HepG2 (cell line): ENCODE measurements at regions not wholly inside any gene's neighbourhood (a gene's known extent, or its start where the extent isn't known, plus 50 kb on each side); places are given as distances from the start of the nearest gene placed in this dataset.

Experiments used
- ATAC-seq: fragments of 200-7000 bp; cut with Tn5 transposase; 3 replicates; pipeline ENCODE4 v1.9.1; 2020; ENCODE audit warnings: mild to moderate bottlenecking, moderate library complexity
- BruUV-seq: library from RNA; stranded (reverse); fragments of 400-500 nt; replicated peaks from 2 replicates; lab custom pipeline; 2021; lab: Mats Ljungman, UMichigan
- CTCF ChIA-PET: fragments of 300-600 bp; formaldehyde crosslinking; extraction: SDS; loops from one replicate; lab custom pipeline; 2021; ENCODE audit warnings: low total read pairs, inconsistent platforms, low intra/inter-chr PET ratio; lab: Yijun Ruan, JAX
- POLR2A ChIA-PET: fragments of 350-600 bp; sonication (Branson Sonifier 250); formaldehyde crosslinking; loops from one replicate; lab custom pipeline; 2020; ENCODE audit warnings: antibody characterized with exemption, inconsistent platforms; lab: Yijun Ruan, JAX
- DNase-seq: peaks from one replicate; pipeline ENCODE4 v3.0.0-alpha.2; 2015; ENCODE audit warnings: low spot score
- FAIRE-seq: peaks from 3 replicates; lab custom pipeline; 2011; peaks lifted over from hg19 to GRCh38; lab: Jason Lieb, UNC
- H2AFZ ChIP-seq: one replicate; pipeline ENCODE4 v1.6.1; 2011; ENCODE audit warnings: low read length, inconsistent platforms
- H3K27ac ChIP-seq: fragments of 300-600 bp; 3 replicates; pipeline ENCODE4 v1.8.0; 2011; ENCODE audit warnings: mixed run types, mild to moderate bottlenecking, mixed read lengths, low read length, inconsistent platforms; ENCODE audit not compliant: insufficient read depth; ENCODE audit errors: extremely low read length
- H3K27me3 ChIP-seq, 2 experiments: fragments of 200-600 bp in 1 of 2; 2 replicates in 1 of 2; 3 replicates in 1 of 2; pipeline versions ENCODE4 v1.6.0 to v1.8.0; 2011; ENCODE audit warnings: low read length in 2 of 2, mild to moderate bottlenecking in 2 of 2, moderate library complexity in 2 of 2, inconsistent platforms in 1 of 2; ENCODE audit not compliant: insufficient read depth in 2 of 2, control insufficient read depth in 1 of 2
- H3K36me3 ChIP-seq, 2 experiments: fragments of 200-600 bp in 1 of 2; replicated peaks in 1 of 2; 2 replicates in 1 of 2; 3 replicates in 1 of 2; pipeline versions ENCODE4 v1.5.1 to v1.8.0; 2011; ENCODE audit warnings: low read length in 2 of 2, inconsistent platforms in 1 of 2; ENCODE audit not compliant: insufficient read depth in 2 of 2, control insufficient read depth in 1 of 2
- H3K4me1 ChIP-seq: 2 replicates; pipeline ENCODE4 v1.5.1; 2012; ENCODE audit warnings: low read length, inconsistent platforms; ENCODE audit not compliant: insufficient read depth
- H3K4me2 ChIP-seq: 2 replicates; pipeline ENCODE4 v1.6.0; 2011; ENCODE audit warnings: low read depth, low read length, inconsistent platforms
- H3K4me3 ChIP-seq, 3 experiments: fragments of 200-600 bp in 1 of 3; sonication (generic), shearing (Covaris generic) in 1 of 3; replicated peaks in 1 of 3; 2 replicates each; pipeline ENCODE4 v1.5.1; 2011 to 2016; ENCODE audit warnings: low read length in 3 of 3, inconsistent platforms in 2 of 3, low read depth in 2 of 3, mild to moderate bottlenecking in 2 of 3, control low read depth in 1 of 3, mixed read lengths in 1 of 3; ENCODE audit not compliant: insufficient read depth in 1 of 3
- H3K79me2 ChIP-seq: one replicate; pipeline ENCODE4 v1.6.1; 2011; ENCODE audit warnings: low read length, inconsistent platforms; ENCODE audit not compliant: insufficient read depth
- H3K9ac ChIP-seq: 2 replicates; pipeline ENCODE4 v1.6.0; 2011; ENCODE audit warnings: mild to moderate bottlenecking, low read depth, low read length, inconsistent platforms; ENCODE audit not compliant: insufficient read depth
- H3K9me3 ChIP-seq: 2 replicates; pipeline ENCODE4 v1.5.1; 2012; ENCODE audit warnings: mild to moderate bottlenecking, low read length
- H4K20me1 ChIP-seq: 2 replicates; pipeline ENCODE4 v1.6.0; 2011; ENCODE audit warnings: inconsistent platforms, mild to moderate bottlenecking, low read length, moderate library complexity; ENCODE audit not compliant: insufficient read depth
- MAFK ChIP-seq, 2 experiments: IDR thresholded peaks in 1 of 2; conservative IDR thresholded peaks in 1 of 2; 2 replicates each; pipeline ENCODE4 v1.6.1; 2011; ENCODE audit warnings: improper control_type of control experiment in 2 of 2, low read length in 2 of 2
- RBFOX2 ChIP-seq: fragments of 200-400 bp; formaldehyde crosslinking; IDR thresholded peaks from 2 replicates; pipeline ENCODE4 v1.6.1; 2017; ENCODE audit warnings: low read depth, mild to moderate bottlenecking, low read length
- SMAD1 ChIP-seq: sonication (generic); formaldehyde crosslinking; IDR thresholded peaks from 2 replicates; pipeline ENCODE4 v1.4.0; 2020; ENCODE audit warnings: missing genetic modification reagents, low read depth, mild to moderate bottlenecking, borderline replicate concordance
- STAG1 ChIP-seq: sonication (generic); formaldehyde crosslinking; IDR thresholded peaks from 2 replicates; pipeline ENCODE4 v1.4.0; 2020; ENCODE audit warnings: missing genetic modification reagents
- TMF1 ChIP-seq: sonication (generic); formaldehyde crosslinking; IDR thresholded peaks from 2 replicates; pipeline ENCODE4 v1.8.1; 2022; ENCODE audit warnings: low read depth, missing genetic modification reagents
- ZNF143 ChIP-seq: sonication (generic); formaldehyde crosslinking; IDR thresholded peaks from 2 replicates; pipeline ENCODE4 v1.4.0; 2020; ENCODE audit warnings: missing genetic modification reagents
- ZNF446 ChIP-seq: sonication (generic); formaldehyde crosslinking; IDR thresholded peaks from 2 replicates; pipeline ENCODE4 v1.5.0; 2020; ENCODE audit warnings: mild to moderate bottlenecking, missing genetic modification reagents
- ZNF614 ChIP-seq: IDR thresholded peaks from 2 replicates; pipeline ENCODE4 v1.6.1; 2018; ENCODE audit warnings: missing biosample characterization, missing genetic modification reagents, inconsistent platforms, borderline replicate concordance
- WGBS: methylation state at CpG from one replicate; pipeline ENCODE4 v1.1.6; 2017; ENCODE audit warnings: low lambda C conversion rate; 5-methylcytosine and 5-hydroxymethylcytosine counted together
- in situ Hi-C: cut with HindIII; loops from 2 replicates; pipeline ENCODE4 v1.10.0; 2017; ENCODE audit warnings: low pct_unique_long_range_greater_than_20kb; ENCODE audit not compliant: extremely low pct_ligation_motif_present
- intact Hi-C: fragments of 100-400 bp; cut with micrococcal nuclease; formaldehyde crosslinking; loops from one replicate; pipeline ENCODE4 v1.10.0; 2022; ENCODE audit not compliant: unreplicated experiment
- TF ChIP-seq, protein P1 (sequence below): sonication (generic); formaldehyde crosslinking; IDR thresholded peaks from 2 replicates; pipeline ENCODE4 v1.4.0; 2020; ENCODE audit warnings: missing genetic modification reagents, borderline replicate concordance
- TF ChIP-seq, protein P2 (sequence below): sonication (generic); formaldehyde crosslinking; IDR thresholded peaks from 2 replicates; pipeline ENCODE4 v1.4.0; 2020; ENCODE audit warnings: missing genetic modification reagents
- TF ChIP-seq, protein P3 (sequence below): sonication (generic); formaldehyde crosslinking; IDR thresholded peaks from 2 replicates; pipeline ENCODE4 v1.4.0; 2020; ENCODE audit warnings: missing genetic modification reagents
- TF ChIP-seq, protein P4 (sequence below), 2 experiments: IDR thresholded peaks; 2 replicates each; pipeline ENCODE4 v1.6.1; 2011 to 2012; ENCODE audit warnings: low read length in 2 of 2, borderline replicate concordance in 1 of 2, low read depth in 1 of 2, mild to moderate bottlenecking in 1 of 2, moderate library complexity in 1 of 2

DNA sequence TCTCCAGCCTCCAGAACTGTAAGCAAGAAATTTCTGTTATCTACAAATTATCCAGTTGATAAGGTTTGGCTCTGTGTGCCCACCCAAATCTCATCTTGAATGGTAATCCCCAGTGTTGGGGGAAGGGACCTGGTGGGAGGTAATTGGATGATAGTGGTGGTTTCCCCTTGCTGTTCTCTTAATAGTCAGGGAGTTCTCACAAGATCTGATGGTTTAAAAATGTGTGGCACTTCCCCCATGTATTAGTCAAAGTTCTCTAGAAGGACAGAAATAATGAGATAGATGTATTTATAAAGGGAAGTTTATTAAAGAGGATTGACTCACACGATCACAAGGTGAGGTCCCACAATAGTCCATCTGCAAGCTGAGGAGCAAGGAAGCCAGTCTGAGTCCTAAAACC is 56.2 kb upstream of the APBB1IP start:
- no peak for TF ChIP-seq ZNF446
- TF ChIP-seq STAG1 (CRISPR knock-in tag): no peak
- TF ChIP-seq, protein P1, sequence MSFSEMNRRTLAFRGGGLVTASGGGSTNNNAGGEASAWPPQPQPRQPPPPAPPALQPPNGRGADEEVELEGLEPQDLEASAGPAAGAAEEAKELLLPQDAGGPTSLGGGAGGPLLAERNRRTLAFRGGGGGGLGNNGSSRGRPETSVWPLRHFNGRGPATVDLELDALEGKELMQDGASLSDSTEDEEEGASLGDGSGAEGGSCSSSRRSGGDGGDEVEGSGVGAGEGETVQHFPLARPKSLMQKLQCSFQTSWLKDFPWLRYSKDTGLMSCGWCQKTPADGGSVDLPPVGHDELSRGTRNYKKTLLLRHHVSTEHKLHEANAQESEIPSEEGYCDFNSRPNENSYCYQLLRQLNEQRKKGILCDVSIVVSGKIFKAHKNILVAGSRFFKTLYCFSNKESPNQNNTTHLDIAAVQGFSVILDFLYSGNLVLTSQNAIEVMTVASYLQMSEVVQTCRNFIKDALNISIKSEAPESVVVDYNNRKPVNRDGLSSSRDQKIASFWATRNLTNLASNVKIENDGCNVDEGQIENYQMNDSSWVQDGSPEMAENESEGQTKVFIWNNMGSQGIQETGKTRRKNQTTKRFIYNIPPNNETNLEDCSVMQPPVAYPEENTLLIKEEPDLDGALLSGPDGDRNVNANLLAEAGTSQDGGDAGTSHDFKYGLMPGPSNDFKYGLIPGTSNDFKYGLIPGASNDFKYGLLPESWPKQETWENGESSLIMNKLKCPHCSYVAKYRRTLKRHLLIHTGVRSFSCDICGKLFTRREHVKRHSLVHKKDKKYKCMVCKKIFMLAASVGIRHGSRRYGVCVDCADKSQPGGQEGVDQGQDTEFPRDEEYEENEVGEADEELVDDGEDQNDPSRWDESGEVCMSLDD: no peak
- no peak for TF ChIP-seq MAFK (conservative IDR thresholded peaks at IDR 0.05 in 1 of 2, IDR thresholded peaks at IDR 0.05 in 1 of 2; ENCODE audit: low read length in 2 of 2)
- TF ChIP-seq SMAD1: no peak
- TF ChIP-seq RBFOX2: no peak
- no peak for TF ChIP-seq ZNF614 (CRISPR knock-in tag)
- TF ChIP-seq, protein P2, sequence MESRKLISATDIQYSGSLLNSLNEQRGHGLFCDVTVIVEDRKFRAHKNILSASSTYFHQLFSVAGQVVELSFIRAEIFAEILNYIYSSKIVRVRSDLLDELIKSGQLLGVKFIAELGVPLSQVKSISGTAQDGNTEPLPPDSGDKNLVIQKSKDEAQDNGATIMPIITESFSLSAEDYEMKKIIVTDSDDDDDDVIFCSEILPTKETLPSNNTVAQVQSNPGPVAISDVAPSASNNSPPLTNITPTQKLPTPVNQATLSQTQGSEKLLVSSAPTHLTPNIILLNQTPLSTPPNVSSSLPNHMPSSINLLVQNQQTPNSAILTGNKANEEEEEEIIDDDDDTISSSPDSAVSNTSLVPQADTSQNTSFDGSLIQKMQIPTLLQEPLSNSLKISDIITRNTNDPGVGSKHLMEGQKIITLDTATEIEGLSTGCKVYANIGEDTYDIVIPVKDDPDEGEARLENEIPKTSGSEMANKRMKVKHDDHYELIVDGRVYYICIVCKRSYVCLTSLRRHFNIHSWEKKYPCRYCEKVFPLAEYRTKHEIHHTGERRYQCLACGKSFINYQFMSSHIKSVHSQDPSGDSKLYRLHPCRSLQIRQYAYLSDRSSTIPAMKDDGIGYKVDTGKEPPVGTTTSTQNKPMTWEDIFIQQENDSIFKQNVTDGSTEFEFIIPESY: no peak
- TF ChIP-seq, protein P3, sequence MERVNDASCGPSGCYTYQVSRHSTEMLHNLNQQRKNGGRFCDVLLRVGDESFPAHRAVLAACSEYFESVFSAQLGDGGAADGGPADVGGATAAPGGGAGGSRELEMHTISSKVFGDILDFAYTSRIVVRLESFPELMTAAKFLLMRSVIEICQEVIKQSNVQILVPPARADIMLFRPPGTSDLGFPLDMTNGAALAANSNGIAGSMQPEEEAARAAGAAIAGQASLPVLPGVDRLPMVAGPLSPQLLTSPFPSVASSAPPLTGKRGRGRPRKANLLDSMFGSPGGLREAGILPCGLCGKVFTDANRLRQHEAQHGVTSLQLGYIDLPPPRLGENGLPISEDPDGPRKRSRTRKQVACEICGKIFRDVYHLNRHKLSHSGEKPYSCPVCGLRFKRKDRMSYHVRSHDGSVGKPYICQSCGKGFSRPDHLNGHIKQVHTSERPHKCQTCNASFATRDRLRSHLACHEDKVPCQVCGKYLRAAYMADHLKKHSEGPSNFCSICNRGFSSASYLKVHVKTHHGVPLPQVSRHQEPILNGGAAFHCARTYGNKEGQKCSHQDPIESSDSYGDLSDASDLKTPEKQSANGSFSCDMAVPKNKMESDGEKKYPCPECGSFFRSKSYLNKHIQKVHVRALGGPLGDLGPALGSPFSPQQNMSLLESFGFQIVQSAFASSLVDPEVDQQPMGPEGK (CRISPR knock-in tag): no peak
- TF ChIP-seq TMF1 (CRISPR knock-in tag): no peak
- TF ChIP-seq, protein P4, sequence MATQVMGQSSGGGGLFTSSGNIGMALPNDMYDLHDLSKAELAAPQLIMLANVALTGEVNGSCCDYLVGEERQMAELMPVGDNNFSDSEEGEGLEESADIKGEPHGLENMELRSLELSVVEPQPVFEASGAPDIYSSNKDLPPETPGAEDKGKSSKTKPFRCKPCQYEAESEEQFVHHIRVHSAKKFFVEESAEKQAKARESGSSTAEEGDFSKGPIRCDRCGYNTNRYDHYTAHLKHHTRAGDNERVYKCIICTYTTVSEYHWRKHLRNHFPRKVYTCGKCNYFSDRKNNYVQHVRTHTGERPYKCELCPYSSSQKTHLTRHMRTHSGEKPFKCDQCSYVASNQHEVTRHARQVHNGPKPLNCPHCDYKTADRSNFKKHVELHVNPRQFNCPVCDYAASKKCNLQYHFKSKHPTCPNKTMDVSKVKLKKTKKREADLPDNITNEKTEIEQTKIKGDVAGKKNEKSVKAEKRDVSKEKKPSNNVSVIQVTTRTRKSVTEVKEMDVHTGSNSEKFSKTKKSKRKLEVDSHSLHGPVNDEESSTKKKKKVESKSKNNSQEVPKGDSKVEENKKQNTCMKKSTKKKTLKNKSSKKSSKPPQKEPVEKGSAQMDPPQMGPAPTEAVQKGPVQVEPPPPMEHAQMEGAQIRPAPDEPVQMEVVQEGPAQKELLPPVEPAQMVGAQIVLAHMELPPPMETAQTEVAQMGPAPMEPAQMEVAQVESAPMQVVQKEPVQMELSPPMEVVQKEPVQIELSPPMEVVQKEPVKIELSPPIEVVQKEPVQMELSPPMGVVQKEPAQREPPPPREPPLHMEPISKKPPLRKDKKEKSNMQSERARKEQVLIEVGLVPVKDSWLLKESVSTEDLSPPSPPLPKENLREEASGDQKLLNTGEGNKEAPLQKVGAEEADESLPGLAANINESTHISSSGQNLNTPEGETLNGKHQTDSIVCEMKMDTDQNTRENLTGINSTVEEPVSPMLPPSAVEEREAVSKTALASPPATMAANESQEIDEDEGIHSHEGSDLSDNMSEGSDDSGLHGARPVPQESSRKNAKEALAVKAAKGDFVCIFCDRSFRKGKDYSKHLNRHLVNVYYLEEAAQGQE (IDR thresholded peaks at IDR 0.05; ENCODE audit: borderline replicate concordance in 1 of 2, low read depth in 1 of 2, low read length in 2 of 2): no peak
- no peak for TF ChIP-seq ZNF143 (CRISPR knock-in tag)
- H3K79me2 ChIP-seq: no peaks in the 10 kb centered on the region
- FAIRE-seq: no peak
- no peaks in the 10 kb centered on the region for H4K20me1 ChIP-seq
- H3K27me3 ChIP-seq: no peaks in the 10 kb centered on the region
- H3K4me2 ChIP-seq: no peak overlapping the region
- H3K4me1 ChIP-seq: no peaks in the 10 kb centered on the region
- H3K36me3 ChIP-seq: no peaks in the 10 kb centered on the region
- H3K4me3 ChIP-seq: no peak overlapping the region
- intact Hi-C loops (no loop called here), in situ Hi-C loops (no loop called here)
- no peak for DNase-seq
- H3K9me3 ChIP-seq: no peaks in the 10 kb centered on the region
- H3K9ac ChIP-seq: no peak overlapping the region
- H2AFZ ChIP-seq: no peak overlapping the region
- no TSS peak for BruUV-seq
- no peak for ATAC-seq
- WGBS: 0% methylated on average over 1 of the region's 1 CpG
- ChIA-PET CTCF (no interaction called here), POLR2A (no interaction called here)
- no peak overlapping the region for H3K27ac ChIP-seq
